Epithelial cell of esophagus (primary cell): ENCODE measurements at regions not wholly inside any gene's neighbourhood (a gene's known extent, or its start where the extent isn't known, plus 50 kb on each side); places are given as distances from the start of the nearest gene placed in this dataset.

Experiments
- DNase-seq: peaks from one replicate; pipeline ENCODE4 v3.0.0; 2010; ENCODE audit warnings: low read depth
- H3K4me3 ChIP-seq: 2 replicates; pipeline ENCODE4 v1.5.1; 2011; ENCODE audit warnings: mild to moderate bottlenecking, low read length, control low read depth
- CTCF ChIP-seq: IDR thresholded peaks from 2 replicates; pipeline ENCODE4 v1.5.1; 2011; ENCODE audit warnings: low read depth, mild to moderate bottlenecking, low read length, control low read depth, inconsistent platforms; ENCODE audit not compliant: insufficient read depth; ENCODE audit errors: missing control alignments

- no peak for TF ChIP-seq CTCF
- no peak for DNase-seq
- H3K4me3 ChIP-seq: no peak overlapping the region
Measured at GRCh38 chr1:182147951-182148350, 86.4 kb upstream of the ZNF648 start.

- no peak for TF ChIP-seq CTCF
- H3K4me3 ChIP-seq: no peak overlapping the region
- peak; percentile 38 for DNase-seq
Measured at GRCh38 chr1:182147136-182147820, 85.8 kb upstream of the ZNF648 start.

GRCh38 chr1:182146286-182146685, 84.8 kb upstream of the ZNF648 start:
- H3K4me3 ChIP-seq: no peak overlapping the region
- no peak for TF ChIP-seq CTCF
- DNase-seq: peak; percentile 38

- no peak overlapping the region for H3K4me3 ChIP-seq
- no peak for DNase-seq
- TF ChIP-seq CTCF: no peak
Measured at GRCh38 chr1:182145441-182145840, 83.9 kb upstream of the ZNF648 start.

- H3K4me3 ChIP-seq: no peak overlapping the region
- TF ChIP-seq CTCF: no peak
- DNase-seq: no peak
Measured at GRCh38 chr1:182144646-182145030, 83.1 kb upstream of the ZNF648 start.

- H3K4me3 ChIP-seq: no peak overlapping the region
- peak; percentile 90 for DNase-seq
- no peak for TF ChIP-seq CTCF
Measured at GRCh38 chr1:182143825-182144645, 82.5 kb upstream of the ZNF648 start.
